HG03280 (cell line): ENCODE measurements at regions not wholly inside any gene's neighbourhood (a gene's known extent, or its start where the extent isn't known, plus 50 kb on each side); places are given as distances from the start of the nearest gene placed in this dataset.

ENCODE experiments used
- ATAC-seq: cut with Tn5 transposase; IDR thresholded peaks from one replicate; pipeline ENCODE4 v1.9.1; 2021; ENCODE audit warnings: mild to moderate bottlenecking, moderate library complexity; ENCODE audit not compliant: unreplicated experiment

- ATAC-seq = no peak
Observed at GRCh38 chr1:47551971-47552528, 114.2 kb downstream of the FOXD2 start.

DNA sequence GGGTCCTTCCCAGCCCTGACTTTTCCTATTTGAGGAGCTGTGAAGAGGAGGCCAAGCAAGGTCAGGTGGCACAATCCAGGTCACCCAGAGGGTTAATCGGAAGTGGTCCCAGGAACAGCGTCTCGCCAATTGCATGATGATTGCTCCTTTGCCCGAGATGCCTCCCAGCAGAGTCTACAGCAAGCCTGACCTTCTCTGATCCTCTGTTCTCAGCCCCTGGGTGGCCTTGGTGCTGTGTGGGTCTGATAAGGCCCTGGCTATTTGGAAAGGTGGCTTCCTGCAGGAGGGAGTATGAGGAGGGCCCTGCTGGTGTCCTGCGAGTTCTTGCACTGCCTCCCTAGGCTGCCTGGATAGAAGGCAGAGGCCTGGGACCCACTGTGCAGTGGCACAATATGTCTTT lies 116.2 kb downstream of the FOXD2 start:
- ATAC-seq = no peak

DNA sequence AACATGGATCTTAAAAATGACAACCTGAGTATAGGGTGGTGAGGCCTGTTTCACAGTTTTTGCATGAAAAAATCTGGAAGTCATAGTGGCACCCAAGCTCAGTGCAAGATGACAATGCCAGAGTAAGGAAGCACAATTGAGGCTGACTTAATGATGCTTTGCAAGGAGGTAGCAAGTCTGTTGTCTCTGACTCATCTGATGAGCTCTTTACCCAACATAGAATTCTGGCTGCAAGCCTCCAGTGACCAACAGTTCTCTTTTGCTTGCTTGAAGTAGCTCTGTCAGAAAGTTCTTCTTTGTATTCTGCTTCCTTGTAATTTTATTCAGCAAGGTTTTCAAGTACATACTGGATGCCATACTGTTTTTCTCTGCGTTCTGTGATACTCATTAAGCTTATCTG lies 117.1 kb downstream of the FOXD2 start:
- no peak for ATAC-seq

DNA sequence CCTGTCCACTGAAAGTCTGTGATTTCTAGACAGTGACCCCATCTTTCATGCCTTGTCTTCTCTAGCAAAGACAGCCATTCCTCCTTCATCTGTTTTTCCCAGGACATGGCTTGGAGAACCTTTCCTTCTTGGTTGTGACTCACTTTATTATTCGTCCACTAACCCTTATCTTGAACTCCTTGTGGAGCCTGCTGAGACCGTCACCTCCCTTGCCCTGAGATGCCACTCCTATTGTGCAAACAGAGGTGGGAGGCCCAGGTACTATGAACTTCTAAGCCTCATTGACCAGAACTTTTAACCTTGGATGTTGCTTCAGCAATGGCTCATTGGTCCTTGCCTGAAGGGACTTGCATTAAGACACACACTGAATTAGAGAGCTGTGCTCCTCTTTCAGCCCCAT lies 117.5 kb downstream of the FOXD2 start:
- no peak for ATAC-seq

DNA sequence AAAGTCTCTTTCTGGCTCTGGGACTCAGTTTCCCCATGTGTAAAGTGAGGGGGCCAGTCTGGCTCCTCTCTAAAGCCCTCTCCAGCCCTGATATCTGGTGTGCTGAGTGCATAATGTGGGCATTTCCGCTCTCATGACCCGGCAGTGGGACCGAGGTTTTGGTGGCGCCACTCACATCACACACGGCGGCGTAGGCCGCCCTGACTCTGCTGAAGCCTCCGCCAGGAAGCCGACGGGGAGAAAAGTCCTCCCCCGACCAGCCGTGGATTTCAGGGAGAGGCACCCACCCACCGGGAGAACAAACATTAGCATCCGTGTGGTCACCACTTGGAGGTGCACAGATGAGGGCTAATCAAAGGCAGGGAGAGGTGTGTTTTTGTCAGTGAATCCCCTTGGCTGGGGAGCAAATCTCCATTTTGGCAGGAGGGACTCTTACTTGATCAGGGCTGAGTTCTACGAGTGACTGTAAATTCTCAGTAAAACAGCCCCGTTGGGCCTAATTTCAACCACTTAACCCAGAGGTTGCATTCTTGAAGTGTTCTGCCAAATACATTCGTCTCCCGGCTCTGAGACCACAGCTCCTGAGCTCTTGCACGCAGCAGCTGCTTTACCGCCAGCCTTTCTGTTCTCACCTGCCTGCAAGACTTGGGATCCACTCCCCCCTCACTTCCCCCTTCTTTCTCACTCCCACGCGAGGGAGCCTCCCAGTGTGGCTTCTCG lies 118.2 kb downstream of the FOXD2 start:
- no peak for ATAC-seq

DNA sequence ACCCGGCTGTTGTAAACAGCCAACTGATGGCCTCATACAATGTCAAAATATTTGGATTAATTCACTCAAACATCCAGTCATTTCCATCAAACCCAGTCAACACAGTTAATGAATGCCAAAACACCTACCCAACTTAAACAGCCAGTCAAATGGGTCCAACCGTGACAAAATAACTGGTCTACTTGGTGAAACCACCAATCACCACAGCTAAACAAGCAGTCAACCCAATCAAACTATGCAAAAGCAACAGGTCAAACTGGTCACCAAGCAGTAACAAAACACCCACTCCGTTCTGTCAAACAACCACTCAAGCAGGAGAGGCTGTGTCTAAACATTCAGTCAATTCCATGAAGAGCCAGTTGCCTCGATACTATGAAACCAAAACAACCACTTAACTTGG lies 119.2 kb downstream of the FOXD2 start:
- no peak for ATAC-seq

GRCh38 chr1:47558601-47559593 lies 121.1 kb downstream of the FOXD2 start:
- ATAC-seq = no peak

DNA sequence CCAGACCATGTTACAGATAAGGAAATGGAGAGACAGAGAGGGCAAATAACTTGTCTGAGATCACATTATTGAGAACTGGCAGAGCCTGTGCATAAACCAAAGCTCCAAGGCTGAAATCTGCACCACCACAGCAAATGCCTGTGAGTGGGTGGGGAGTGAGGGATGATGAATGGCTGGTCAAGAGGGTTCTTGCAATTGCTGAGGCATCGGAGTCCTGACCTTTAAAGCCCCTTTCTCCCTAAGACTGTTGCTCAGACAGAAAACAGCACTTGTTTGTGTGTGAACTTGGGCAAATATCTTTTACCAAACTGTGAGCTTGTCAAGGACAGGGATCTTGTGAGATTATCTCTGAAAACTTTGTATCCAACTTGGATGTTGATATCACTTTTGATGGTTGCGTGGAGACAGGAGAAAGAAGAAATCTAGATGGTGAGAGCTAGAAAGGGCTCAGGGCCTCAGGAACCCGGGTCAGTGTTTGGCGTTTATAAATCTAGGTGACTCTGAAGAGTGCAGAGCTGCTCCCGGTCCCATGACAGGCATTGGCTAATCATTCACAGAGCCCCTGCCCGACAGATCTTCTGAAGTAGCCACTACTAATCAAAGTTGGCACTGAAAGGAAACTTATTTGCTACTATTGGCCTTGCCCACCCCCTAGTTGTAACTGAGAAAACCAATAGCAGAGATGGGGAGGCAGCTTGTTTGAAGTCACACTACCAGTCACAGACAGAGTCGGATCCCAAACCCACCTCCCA lies 122.3 kb downstream of the FOXD2 start:
- no peak for ATAC-seq

DNA sequence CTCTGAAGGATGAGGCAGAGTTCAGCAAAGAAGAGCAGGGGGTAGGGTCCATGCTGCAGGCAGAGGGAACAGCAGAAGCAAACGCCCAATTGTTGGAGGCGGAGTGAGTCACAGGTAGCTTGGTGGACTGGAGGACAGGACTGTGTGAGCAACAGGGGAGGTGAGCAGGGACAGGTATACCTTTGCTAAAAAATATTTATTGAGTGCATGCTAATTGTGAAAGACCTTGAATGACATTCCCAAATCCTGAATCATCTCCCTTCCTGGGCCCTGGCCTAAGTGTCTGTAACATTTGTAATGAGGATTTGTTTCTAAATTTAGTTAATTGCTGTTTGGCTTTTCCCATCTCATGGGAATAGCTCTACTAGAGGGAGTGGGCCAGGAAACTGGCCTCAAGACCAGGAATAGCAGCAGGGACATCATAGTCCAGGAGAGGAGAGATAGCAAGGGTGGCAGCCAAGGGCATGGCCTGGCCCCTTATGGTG lies 123.7 kb downstream of the FOXD2 start:
- no peak for ATAC-seq

DNA sequence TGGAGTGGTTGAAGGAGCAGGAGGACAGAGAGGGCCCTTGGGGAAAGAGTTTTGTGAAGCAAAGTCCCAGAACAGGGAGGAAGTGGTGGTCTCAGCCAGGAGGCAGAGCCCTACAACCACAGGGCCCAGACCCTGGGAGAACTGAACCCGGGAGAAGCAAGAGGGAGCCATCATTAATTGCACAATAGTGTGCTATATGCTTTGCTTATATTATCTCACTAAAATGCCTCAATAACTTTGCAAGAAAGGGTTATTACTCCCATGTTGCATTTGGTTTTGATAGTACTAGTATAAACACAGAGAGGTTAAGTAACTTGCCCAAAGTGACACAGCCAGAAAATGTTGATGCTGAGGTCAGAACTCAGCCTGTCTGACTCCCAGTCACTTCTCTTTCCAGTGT lies 124.3 kb downstream of the FOXD2 start:
- ATAC-seq = no peak

DNA sequence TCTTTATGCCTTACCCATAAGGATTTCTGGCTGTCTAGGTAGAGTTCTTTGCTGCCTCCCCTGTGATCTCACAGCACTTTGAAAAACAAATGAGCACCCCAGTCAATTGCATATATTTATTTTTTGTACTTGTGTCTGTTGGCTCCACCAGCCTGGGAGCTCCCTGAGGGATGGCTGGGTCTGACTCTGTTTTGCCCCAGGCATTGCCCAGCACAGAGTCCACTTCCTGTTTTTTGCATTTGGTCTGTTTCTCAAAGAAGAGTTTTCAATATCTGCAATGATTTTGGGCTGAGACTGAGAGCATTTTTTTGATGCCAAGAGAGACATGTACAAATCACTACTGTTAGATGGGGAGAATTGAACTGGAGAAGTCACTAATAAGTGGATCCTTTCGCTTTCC lies 125.0 kb downstream of the FOXD2 start:
- ATAC-seq = no peak

DNA sequence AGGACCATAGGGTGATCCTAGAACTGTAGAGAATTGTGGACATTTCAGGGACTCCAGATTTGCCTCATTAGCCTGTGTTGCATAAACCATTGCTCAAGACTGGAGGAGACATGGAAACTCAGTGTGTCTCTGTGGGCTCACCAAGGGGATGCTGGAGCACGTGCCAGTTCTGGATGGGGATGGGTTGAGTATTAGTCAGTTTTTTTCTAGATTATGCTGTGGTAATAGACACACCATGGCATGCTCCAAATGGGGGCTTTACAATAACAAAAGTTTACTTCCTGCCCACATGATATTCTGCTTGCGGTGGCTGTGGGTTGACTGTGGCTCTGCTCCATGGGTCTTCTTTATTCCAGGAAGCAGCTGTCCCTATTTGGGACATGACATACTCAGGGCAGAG lies 125.4 kb downstream of the FOXD2 start:
- no peak for ATAC-seq

GRCh38 chr1:47564570-47564969 lies 126.7 kb downstream of the FOXD2 start:
- no peak for ATAC-seq

- ATAC-seq = no peak
Observed at GRCh38 chr1:47565092-47565491, 127.2 kb downstream of the FOXD2 start.

DNA sequence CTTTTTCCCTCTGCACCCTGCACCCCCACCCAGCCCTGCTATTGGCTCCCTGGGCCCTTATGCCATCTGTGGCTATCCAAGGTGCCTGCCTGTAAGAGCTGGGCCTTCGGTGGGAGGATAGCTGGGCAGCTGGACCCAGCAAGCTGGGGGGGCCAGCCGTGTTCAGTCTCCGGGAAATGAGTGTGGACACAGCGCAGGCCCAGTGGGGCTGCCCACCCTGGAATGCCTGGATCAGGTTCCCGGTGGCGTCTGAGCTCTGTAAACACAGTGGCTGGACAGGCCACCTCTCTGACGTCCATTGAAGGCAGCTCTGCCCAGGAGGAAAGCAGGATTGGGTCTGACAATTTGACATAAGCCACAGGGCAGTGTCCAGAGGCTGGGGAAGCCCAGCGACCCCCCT lies 127.8 kb downstream of the FOXD2 start:
- no peak for ATAC-seq

DNA sequence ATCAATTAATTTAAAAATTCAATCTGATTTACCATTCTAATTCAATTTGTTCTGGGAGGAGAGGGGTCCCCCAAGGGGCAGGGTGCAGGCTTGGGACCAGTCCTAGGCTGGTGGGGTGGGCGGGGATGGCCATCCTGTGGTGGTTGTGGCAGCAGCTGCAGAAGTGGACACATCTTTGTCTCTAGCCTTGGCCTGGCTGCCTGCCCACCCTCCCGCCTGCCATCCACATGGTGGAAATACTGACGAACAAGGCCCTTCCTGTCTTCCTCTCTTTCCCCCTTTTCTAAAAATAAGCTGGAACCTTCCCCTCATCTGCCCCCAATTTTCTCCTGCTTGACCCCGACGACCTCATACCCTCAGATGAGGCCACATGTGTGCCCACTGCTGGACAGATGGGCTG lies 130.9 kb downstream of the FOXD2 start:
- ATAC-seq = no peak

DNA sequence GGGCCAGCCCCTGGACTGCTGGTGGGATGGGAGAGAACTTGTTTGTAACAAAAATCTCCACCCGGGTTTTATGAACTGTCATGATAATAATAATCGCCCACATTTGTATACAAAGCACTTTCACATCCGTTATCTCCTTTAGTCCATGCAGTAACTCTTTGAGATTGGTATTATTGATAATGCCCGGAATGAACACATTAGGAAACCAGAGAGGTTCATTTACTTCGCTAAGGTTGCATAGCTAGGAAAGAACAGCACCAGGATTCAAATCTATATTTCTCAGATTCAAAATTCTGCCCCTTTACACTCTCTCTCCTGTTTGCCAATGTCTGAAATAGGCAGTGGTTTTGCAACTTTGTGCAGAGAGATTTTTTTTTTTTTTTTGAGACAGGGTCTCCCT lies 131.4 kb downstream of the FOXD2 start:
- no peak for ATAC-seq

- ATAC-seq = no peak
Observed at GRCh38 chr1:47569681-47570470, 132.0 kb downstream of the FOXD2 start.

DNA sequence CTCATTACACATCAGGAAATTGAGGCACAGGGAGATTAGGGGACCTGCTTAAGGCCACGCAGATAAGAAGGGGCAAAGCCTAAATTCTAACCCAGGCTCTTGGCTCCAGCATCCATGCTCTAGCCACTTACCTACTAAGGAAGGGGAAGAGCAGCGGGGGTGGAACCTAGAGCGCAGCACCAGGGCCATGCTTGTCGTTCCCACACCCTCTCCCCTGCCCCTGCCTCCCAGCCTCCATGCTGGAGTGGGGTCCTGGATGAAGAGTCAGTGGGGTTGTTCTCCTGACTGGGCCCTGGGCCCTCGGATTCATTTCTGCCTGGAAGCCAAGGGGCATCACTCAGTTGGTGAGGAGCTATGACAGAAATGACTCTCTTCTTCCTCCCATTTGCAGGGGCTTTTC lies 133.3 kb downstream of the FOXD2 start:
- ATAC-seq = no peak

GRCh38 chr1:47571952-47572351 lies 134.1 kb downstream of the FOXD2 start:
- no peak for ATAC-seq
